ENCODE measurements at regions not wholly inside any gene's neighbourhood (a gene's known extent, or its start where the extent isn't known, plus 50 kb on each side); places are given as distances from the start of the nearest gene placed in this dataset.

DNA sequence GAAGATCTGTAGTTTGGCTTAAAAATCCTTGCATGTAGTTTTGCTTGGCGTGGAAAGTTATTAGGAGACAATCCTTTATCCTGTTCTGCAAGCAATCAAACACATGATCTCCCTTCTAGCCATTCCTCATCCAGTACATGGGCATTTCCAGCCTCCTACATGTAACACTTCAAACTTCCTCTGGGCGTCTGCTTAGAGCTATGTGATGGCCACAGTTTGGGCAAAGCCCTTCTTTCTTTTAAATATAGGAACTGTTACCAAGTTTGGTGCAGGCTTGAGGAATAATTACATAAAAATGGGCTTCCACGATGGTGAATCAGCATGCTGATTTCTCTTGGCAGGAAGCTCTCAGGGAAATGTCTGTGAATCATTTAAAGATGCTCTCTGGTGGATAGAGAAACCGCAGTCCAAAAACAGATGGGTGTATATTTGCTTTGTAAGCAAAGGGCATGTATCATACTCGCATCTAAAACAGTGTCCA lies 176.9 kb upstream of the FMN2 start:
- TF ChIP-seq ARID2 (IDR thresholded peaks at IDR 0.05) (no peak), RAD51 (IDR thresholded peaks at IDR 0.05; ENCODE audit: borderline replicate concordance, low read depth) (no peak), SMARCE1 (IDR thresholded peaks at IDR 0.05) (no peak), EZH2 (IDR thresholded peaks at IDR 0.05; ENCODE audit: borderline replicate concordance, low read depth, low read length) (no peak), HDAC6 (IDR thresholded peaks at IDR 0.05; ENCODE audit: low read depth, low read length) (no peak), SP2 (IDR thresholded peaks at IDR 0.05; ENCODE audit: extremely low read depth, low read depth, low read length, poor library complexity, severe bottlenecking) (no peak), POLR2AphosphoS2 (IDR thresholded peaks at IDR 0.05; ENCODE audit: low read length) (no peak)
- TF ChIP-seq, protein P1, sequence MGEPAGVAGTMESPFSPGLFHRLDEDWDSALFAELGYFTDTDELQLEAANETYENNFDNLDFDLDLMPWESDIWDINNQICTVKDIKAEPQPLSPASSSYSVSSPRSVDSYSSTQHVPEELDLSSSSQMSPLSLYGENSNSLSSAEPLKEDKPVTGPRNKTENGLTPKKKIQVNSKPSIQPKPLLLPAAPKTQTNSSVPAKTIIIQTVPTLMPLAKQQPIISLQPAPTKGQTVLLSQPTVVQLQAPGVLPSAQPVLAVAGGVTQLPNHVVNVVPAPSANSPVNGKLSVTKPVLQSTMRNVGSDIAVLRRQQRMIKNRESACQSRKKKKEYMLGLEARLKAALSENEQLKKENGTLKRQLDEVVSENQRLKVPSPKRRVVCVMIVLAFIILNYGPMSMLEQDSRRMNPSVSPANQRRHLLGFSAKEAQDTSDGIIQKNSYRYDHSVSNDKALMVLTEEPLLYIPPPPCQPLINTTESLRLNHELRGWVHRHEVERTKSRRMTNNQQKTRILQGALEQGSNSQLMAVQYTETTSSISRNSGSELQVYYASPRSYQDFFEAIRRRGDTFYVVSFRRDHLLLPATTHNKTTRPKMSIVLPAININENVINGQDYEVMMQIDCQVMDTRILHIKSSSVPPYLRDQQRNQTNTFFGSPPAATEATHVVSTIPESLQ (CRISPR knock-in tag; IDR thresholded peaks at IDR 0.05) = no peak
- TF ChIP-seq, protein P2, sequence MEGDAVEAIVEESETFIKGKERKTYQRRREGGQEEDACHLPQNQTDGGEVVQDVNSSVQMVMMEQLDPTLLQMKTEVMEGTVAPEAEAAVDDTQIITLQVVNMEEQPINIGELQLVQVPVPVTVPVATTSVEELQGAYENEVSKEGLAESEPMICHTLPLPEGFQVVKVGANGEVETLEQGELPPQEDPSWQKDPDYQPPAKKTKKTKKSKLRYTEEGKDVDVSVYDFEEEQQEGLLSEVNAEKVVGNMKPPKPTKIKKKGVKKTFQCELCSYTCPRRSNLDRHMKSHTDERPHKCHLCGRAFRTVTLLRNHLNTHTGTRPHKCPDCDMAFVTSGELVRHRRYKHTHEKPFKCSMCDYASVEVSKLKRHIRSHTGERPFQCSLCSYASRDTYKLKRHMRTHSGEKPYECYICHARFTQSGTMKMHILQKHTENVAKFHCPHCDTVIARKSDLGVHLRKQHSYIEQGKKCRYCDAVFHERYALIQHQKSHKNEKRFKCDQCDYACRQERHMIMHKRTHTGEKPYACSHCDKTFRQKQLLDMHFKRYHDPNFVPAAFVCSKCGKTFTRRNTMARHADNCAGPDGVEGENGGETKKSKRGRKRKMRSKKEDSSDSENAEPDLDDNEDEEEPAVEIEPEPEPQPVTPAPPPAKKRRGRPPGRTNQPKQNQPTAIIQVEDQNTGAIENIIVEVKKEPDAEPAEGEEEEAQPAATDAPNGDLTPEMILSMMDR (IDR thresholded peaks at IDR 0.05 in 2 of 3, conservative IDR thresholded peaks at IDR 0.05 in 1 of 3; ENCODE audit: insufficient read depth in 2 of 3, low read depth in 1 of 3, low read length in 3 of 3) = no peak
- TF ChIP-seq, protein P3, sequence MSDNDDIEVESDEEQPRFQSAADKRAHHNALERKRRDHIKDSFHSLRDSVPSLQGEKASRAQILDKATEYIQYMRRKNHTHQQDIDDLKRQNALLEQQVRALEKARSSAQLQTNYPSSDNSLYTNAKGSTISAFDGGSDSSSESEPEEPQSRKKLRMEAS (CRISPR knock-in tag; IDR thresholded peaks at IDR 0.05) = no peak

Data from K562 (cell line).